Mammary epithelial cell (primary cell): ENCODE measurements at regions not wholly inside any gene's neighbourhood (a gene's known extent, or its start where the extent isn't known, plus 50 kb on each side); places are given as distances from the start of the nearest gene placed in this dataset.

ENCODE experiments used
- CTCF ChIP-seq, 2 donors: IDR thresholded peaks in 1 of 2; conservative IDR thresholded peaks in 1 of 2; 2 replicates each; pipeline ENCODE4 v1.5.1; 2011 to 2012; ENCODE audit warnings: inconsistent platforms in 2 of 2, low read length in 2 of 2, mild to moderate bottlenecking in 2 of 2, control low read depth in 1 of 2, low read depth in 1 of 2; ENCODE audit not compliant: insufficient read depth in 1 of 2; ENCODE audit errors: extremely low read depth in 1 of 2
- EZH2 ChIP-seq: IDR thresholded peaks from 2 replicates; pipeline ENCODE4 v1.6.1; 2012; ENCODE audit warnings: low read length, inconsistent platforms, borderline replicate concordance

DNA sequence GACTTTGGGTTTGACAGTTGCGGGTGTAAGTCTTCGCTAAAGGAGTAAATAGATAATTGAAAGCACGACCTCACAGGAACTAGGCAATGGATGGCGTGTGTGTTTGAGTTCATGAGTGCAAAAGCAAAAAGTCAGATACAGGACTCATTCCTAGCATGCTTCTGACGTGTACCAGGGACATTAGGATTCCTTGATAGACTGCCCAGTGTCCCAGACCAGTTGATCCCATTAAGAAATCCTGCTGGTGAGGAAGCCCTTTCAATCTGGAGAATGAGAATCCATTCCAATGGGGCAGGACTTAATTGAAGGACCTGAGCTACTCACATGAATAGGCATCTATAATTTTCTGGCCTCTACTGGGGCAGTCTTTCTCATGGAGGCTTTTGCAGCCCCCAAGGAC is 235.4 kb downstream of the RAD51AP2 start:
- TF ChIP-seq CTCF (conservative IDR thresholded peaks at IDR 0.05 in 1 of 2, IDR thresholded peaks at IDR 0.05 in 1 of 2; ENCODE audit: extremely low read depth in 1 of 2, insufficient read depth in 1 of 2, low read depth in 1 of 2, low read length in 2 of 2) = no peak
- TF ChIP-seq EZH2 = no peak
